ENCODE measurements at regions not wholly inside any gene's neighbourhood (a gene's known extent, or its start where the extent isn't known, plus 50 kb on each side); places are given as distances from the start of the nearest gene placed in this dataset.

DNA sequence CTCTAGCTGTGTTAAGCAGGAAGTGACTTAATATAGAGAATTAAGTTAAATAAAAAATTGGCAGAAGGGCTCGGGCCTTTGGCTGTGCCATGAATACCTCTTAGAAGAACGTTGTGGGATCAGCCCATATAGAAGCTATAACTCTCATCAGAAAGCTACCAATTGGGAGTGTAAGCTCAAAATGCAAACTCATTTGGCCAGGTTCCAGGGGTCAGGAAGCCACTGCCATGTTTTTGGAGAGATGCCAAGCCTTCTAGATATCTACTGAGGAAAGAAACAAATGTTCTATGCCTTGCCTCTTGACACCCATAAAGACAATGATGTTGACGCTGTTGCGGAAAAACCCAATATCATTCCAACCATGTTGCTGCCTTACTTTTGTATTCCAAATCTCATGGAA is 475.2 kb upstream of the TGFBR2 start:
- CTCF ChIA-PET = no interaction called here

DNA sequence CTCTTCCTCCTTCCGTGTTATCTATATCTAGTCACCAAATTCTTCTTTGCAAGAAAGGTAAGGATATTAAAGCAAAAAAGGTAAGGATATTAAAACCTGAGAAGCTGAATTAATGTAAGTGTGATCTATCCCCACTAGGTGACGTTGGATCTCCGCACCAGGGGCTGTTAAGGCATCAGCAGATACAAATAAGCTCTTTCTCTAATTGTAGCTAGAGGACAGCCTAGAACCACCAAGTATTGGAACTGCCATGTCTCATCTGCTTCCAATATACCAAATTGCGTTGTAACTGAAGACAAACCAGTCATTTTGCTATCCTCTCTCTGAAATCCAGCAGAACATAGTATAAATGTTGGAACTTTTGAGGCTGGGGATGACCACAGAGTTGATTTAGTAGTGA is 471.2 kb upstream of the TGFBR2 start:
- Mint-ChIP-seq H3K4me1 (ENCODE audit: low read depth, unreplicated experiment) (no peaks in the 10 kb centered on the region), H3K4me3 (ENCODE audit: unreplicated experiment) (no peak overlapping the region), H3K27ac (ENCODE audit: unreplicated experiment) (no peak overlapping the region), H3K9me3 (ENCODE audit: unreplicated experiment) (no peaks in the 10 kb centered on the region), H3K27me3 (ENCODE audit: insufficient read depth, unreplicated experiment) (no peaks in the 10 kb centered on the region), H3K36me3 (ENCODE audit: insufficient read depth, unreplicated experiment) (no peaks in the 10 kb centered on the region)
- BruUV-seq (replicated peaks) = no TSS peak
- no peak overlapping the region for H3K4me3 ChIP-seq (ENCODE audit: low read depth, low read length)
- intact Hi-C loops (cut with micrococcal nuclease; ENCODE audit: unreplicated experiment) = loop anchor here (2.0 kb wide), 1 partner anchor 64 kb away; no protein-coding TSS in a partner anchor
- H3K9me3 ChIP-seq = no peaks in the 10 kb centered on the region
- peak in 1 of 2 experiments; percentile 13 for DNase-seq
- H3K36me3 ChIP-seq (ENCODE audit: control insufficient read depth, insufficient read depth, low read length) = no peaks in the 10 kb centered on the region
- CTCF ChIA-PET = interaction anchor here (0.7 to 1.7 kb wide), 4 partner anchors 63 to 471 kb away, joined by 3 to 13 read pairs (median 4); partner anchors contain the start of gene TGFBR2
- TF ChIP-seq, protein P1, sequence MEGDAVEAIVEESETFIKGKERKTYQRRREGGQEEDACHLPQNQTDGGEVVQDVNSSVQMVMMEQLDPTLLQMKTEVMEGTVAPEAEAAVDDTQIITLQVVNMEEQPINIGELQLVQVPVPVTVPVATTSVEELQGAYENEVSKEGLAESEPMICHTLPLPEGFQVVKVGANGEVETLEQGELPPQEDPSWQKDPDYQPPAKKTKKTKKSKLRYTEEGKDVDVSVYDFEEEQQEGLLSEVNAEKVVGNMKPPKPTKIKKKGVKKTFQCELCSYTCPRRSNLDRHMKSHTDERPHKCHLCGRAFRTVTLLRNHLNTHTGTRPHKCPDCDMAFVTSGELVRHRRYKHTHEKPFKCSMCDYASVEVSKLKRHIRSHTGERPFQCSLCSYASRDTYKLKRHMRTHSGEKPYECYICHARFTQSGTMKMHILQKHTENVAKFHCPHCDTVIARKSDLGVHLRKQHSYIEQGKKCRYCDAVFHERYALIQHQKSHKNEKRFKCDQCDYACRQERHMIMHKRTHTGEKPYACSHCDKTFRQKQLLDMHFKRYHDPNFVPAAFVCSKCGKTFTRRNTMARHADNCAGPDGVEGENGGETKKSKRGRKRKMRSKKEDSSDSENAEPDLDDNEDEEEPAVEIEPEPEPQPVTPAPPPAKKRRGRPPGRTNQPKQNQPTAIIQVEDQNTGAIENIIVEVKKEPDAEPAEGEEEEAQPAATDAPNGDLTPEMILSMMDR (IDR thresholded peaks at IDR 0.05; ENCODE audit: insufficient read depth in 1 of 2, low read depth in 1 of 2, low read length in 1 of 2, severe bottlenecking in 1 of 2, unreplicated experiment in 1 of 2) = peak in 1 of 2 experiments; percentile 24
- POLR2A ChIA-PET = no interaction called here
- no peaks in the 10 kb centered on the region for H3K4me1 ChIP-seq
- H3K27me3 ChIP-seq (replicated peaks; ENCODE audit: control insufficient read depth, insufficient read depth, low read length) = no peaks in the 10 kb centered on the region

More for the DNA sequence above, 475.2 kb upstream of the TGFBR2 start:
- Mint-ChIP-seq H3K27me3 (ENCODE audit: insufficient read depth, unreplicated experiment) (no peaks in the 10 kb centered on the region), H3K36me3 (ENCODE audit: insufficient read depth, unreplicated experiment) (no peaks in the 10 kb centered on the region), H3K27ac (ENCODE audit: unreplicated experiment) (no peak overlapping the region), H3K4me3 (ENCODE audit: unreplicated experiment) (no peak overlapping the region), H3K4me1 (ENCODE audit: low read depth, unreplicated experiment) (no peaks in the 10 kb centered on the region), H3K9me3 (ENCODE audit: unreplicated experiment) (peaks cover 10% of the 10 kb centered on the region)
- Histone ChIP-seq H3K36me3 (ENCODE audit: control insufficient read depth, insufficient read depth, low read length) (no peaks in the 10 kb centered on the region), H3K4me3 (ENCODE audit: low read depth, low read length) (no peak overlapping the region), H3K9me3 (no peaks in the 10 kb centered on the region), H3K27me3 (replicated peaks; ENCODE audit: control insufficient read depth, insufficient read depth, low read length) (no peaks in the 10 kb centered on the region), H3K4me1 (no peaks in the 10 kb centered on the region)
- BruUV-seq (replicated peaks) = no TSS peak
- DNase-seq = no peak
- intact Hi-C loops (cut with micrococcal nuclease; ENCODE audit: unreplicated experiment) = no loop called here
- TF ChIP-seq, protein P1 (IDR thresholded peaks at IDR 0.05; ENCODE audit: insufficient read depth in 1 of 2, low read depth in 1 of 2, low read length in 1 of 2, severe bottlenecking in 1 of 2, unreplicated experiment in 1 of 2) = no peak
- POLR2A ChIA-PET = no interaction called here

DNA sequence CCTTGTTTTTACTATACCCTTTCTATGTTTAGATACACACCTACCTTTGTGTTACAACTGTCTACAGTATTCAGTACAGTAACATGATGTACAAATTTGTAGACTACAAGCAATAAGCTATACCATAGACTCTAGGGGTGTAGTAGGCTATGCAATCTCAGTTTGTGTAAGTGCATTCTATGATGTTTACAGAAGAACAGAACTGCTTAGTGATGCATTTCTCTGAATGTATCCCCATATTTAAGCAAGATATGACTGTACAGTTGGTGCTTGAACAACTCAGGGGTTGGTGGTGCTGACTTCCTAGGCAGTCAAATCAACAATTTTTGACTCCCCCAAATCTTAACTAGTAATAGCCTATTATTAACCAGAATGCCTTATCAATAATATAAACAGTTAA is 467.1 kb upstream of the TGFBR2 start:
- TF ChIP-seq, protein P1 (IDR thresholded peaks at IDR 0.05; ENCODE audit: insufficient read depth in 1 of 2, low read depth in 1 of 2, low read length in 1 of 2, severe bottlenecking in 1 of 2, unreplicated experiment in 1 of 2) = no peak
- POLR2A ChIA-PET = no interaction called here
- Mint-ChIP-seq H3K27me3 (ENCODE audit: insufficient read depth, unreplicated experiment) (no peaks in the 10 kb centered on the region), H3K4me3 (ENCODE audit: unreplicated experiment) (no peak overlapping the region), H3K4me1 (ENCODE audit: low read depth, unreplicated experiment) (peaks cover 12% of the 10 kb centered on the region), H3K36me3 (ENCODE audit: insufficient read depth, unreplicated experiment) (peaks cover 4% of the 10 kb centered on the region), H3K9me3 (ENCODE audit: unreplicated experiment) (no peaks in the 10 kb centered on the region), H3K27ac (ENCODE audit: unreplicated experiment) (no peak overlapping the region)
- intact Hi-C loops (cut with micrococcal nuclease; ENCODE audit: unreplicated experiment) = no loop called here
- Histone ChIP-seq H3K36me3 (ENCODE audit: control insufficient read depth, insufficient read depth, low read length) (no peaks in the 10 kb centered on the region), H3K4me1 (peaks cover 3% of the 10 kb centered on the region; the same call in 1 of the 2 replicates), H3K9me3 (no peaks in the 10 kb centered on the region), H3K27me3 (replicated peaks; ENCODE audit: control insufficient read depth, insufficient read depth, low read length) (no peaks in the 10 kb centered on the region), H3K4me3 (ENCODE audit: low read depth, low read length) (no peak overlapping the region)
- BruUV-seq (replicated peaks) = no TSS peak
- CTCF ChIA-PET = interaction anchor here (0.7 kb wide), 1 partner anchor 557 kb away, joined by 3 read pairs; no protein-coding TSS in a partner anchor
- DNase-seq = no peak

Measured in Caco-2 (cell line).